IMR-90 (cell line): ENCODE measurements at regions not wholly inside any gene's neighbourhood (a gene's known extent, or its start where the extent isn't known, plus 50 kb on each side); places are given as distances from the start of the nearest gene placed in this dataset.

Experiments
- ATAC-seq: fragments of 200-7000 bp; cut with Tn5 transposase; 2 replicates; pipeline ENCODE4 v1.9.1; 2020; ENCODE audit warnings: low read depth, mild to moderate bottlenecking, moderate library complexity
- BruUV-seq: library from RNA; stranded (reverse); fragments of 400-500 nt; replicated peaks from 2 replicates; lab custom pipeline; 2021; lab: Mats Ljungman, UMichigan
- CTCF ChIA-PET: fragments of 300-600 bp; formaldehyde crosslinking; extraction: SDS; loops from one replicate; lab custom pipeline; 2021; ENCODE audit warnings: antibody characterized with exemption; lab: Yijun Ruan, JAX
- POLR2A ChIA-PET: fragments of 300-600 bp; sonication (Branson Sonifier 250); formaldehyde crosslinking; loops from one replicate; lab custom pipeline; 2022; ENCODE audit warnings: antibody characterized with exemption; ENCODE audit not compliant: unreplicated experiment; lab: Charles Lee
- DNase-seq: peaks from one replicate; pipeline ENCODE4 v3.0.0; 2013
- H2AFZ ChIP-seq: replicated peaks from 2 replicates; pipeline ENCODE3; 2013; ENCODE audit warnings: low read length, mild to moderate bottlenecking; ENCODE audit not compliant: poor library complexity
- H2AK5ac ChIP-seq: 2 replicates; pipeline ENCODE4 v1.6.1; 2013; ENCODE audit warnings: low read depth, low read length, inconsistent platforms
- H2AK9ac ChIP-seq: replicated peaks from 2 replicates; pipeline ENCODE3; 2013; ENCODE audit warnings: mild to moderate bottlenecking, low read depth, low read length, moderate library complexity; ENCODE audit not compliant: poor library complexity
- H2BK120ac ChIP-seq: 2 replicates; pipeline ENCODE4 v1.6.1; 2013; ENCODE audit warnings: low read depth, low read length, inconsistent platforms
- H2BK15ac ChIP-seq: 3 replicates; pipeline ENCODE4 v1.6.1; 2013; ENCODE audit warnings: low read depth, low read length, inconsistent platforms
- H2BK20ac ChIP-seq: 2 replicates; pipeline ENCODE4 v1.6.1; 2013; ENCODE audit warnings: low read depth, mild to moderate bottlenecking, inconsistent platforms, low read length, moderate library complexity
- H2BK5ac ChIP-seq: 2 replicates; pipeline ENCODE4 v1.6.1; 2013; ENCODE audit warnings: mild to moderate bottlenecking, low read depth, low read length, inconsistent platforms; ENCODE audit not compliant: poor library complexity, severe bottlenecking
- H3K14ac ChIP-seq: replicated peaks from 2 replicates; pipeline ENCODE4 v1.6.1; 2013; ENCODE audit warnings: low read depth, low read length, inconsistent platforms
- H3K18ac ChIP-seq: 2 replicates; pipeline ENCODE4 v1.6.1; 2013; ENCODE audit warnings: low read depth, low read length, control low read depth
- H3K23ac ChIP-seq: 2 replicates; pipeline ENCODE4 v1.6.1; 2013; ENCODE audit warnings: low read depth, low read length, inconsistent platforms
- H3K27ac ChIP-seq: 2 replicates; pipeline ENCODE4 v1.5.1; 2013; ENCODE audit warnings: mild to moderate bottlenecking, control low read depth, low read length; ENCODE audit not compliant: insufficient read depth
- H3K27me3 ChIP-seq: 2 replicates; pipeline ENCODE4 v1.6.1; 2013; ENCODE audit warnings: low read length; ENCODE audit not compliant: control insufficient read depth, insufficient read depth
- H3K36me3 ChIP-seq: 2 replicates; pipeline ENCODE4 v1.6.1; 2013; ENCODE audit warnings: low read length, mixed read lengths; ENCODE audit not compliant: control insufficient read depth, insufficient read depth
- H3K4ac ChIP-seq: 2 replicates; pipeline ENCODE4 v1.6.1; 2013; ENCODE audit warnings: low read depth, low read length, inconsistent platforms
- H3K4me1 ChIP-seq: 2 replicates; pipeline ENCODE4 v1.6.1; 2013; ENCODE audit warnings: low read length, mixed read lengths; ENCODE audit not compliant: control insufficient read depth, insufficient read depth
- H3K4me2 ChIP-seq: 2 replicates; pipeline ENCODE4 v1.6.1; 2013; ENCODE audit warnings: low read depth, mild to moderate bottlenecking, control low read depth, low read length, moderate library complexity
- H3K4me3 ChIP-seq: 2 replicates; pipeline ENCODE4 v1.5.1; 2013; ENCODE audit warnings: low read depth, mild to moderate bottlenecking, control low read depth, low read length, moderate library complexity; ENCODE audit not compliant: insufficient read depth
- H3K56ac ChIP-seq: 2 replicates; pipeline ENCODE4 v1.6.1; 2013; ENCODE audit warnings: low read length, inconsistent platforms; ENCODE audit not compliant: insufficient read depth; ENCODE audit errors: extremely low read depth
- H3K79me1 ChIP-seq, 2 experiments: 2 replicates each; pipeline ENCODE4 v1.6.1; 2013; ENCODE audit warnings: low read length in 2 of 2, inconsistent platforms in 1 of 2, low read depth in 1 of 2
- H3K9ac ChIP-seq: 2 replicates; pipeline ENCODE4 v1.6.1; 2013; ENCODE audit warnings: low read depth, low read length, control low read depth
- H3K9me1 ChIP-seq: 2 replicates; pipeline ENCODE4 v1.6.1; 2013; ENCODE audit warnings: low read length, inconsistent platforms; ENCODE audit not compliant: insufficient read depth
- H3K9me3 ChIP-seq: 2 replicates; pipeline ENCODE4 v1.6.1; 2013; ENCODE audit warnings: low read length; ENCODE audit not compliant: control insufficient read depth, insufficient read depth
- H4K20me1 ChIP-seq: 2 replicates; pipeline ENCODE4 v1.6.1; 2013; ENCODE audit warnings: low read length, inconsistent platforms; ENCODE audit not compliant: insufficient read depth
- H4K5ac ChIP-seq: 2 replicates; pipeline ENCODE4 v1.6.1; 2013; ENCODE audit warnings: mild to moderate bottlenecking, low read depth, low read length, control low read depth
- H4K8ac ChIP-seq, 2 experiments: 2 replicates each; pipeline ENCODE4 v1.6.1; 2013; ENCODE audit warnings: low read depth in 2 of 2, low read length in 2 of 2, control low read depth in 1 of 2, inconsistent platforms in 1 of 2
- H4K91ac ChIP-seq: 2 replicates; pipeline ENCODE4 v1.6.1; 2013; ENCODE audit warnings: low read depth, low read length, inconsistent platforms; ENCODE audit not compliant: insufficient read depth
- BHLHE40 ChIP-seq: fragments of 150-350 bp; IDR thresholded peaks from 2 replicates; pipeline ENCODE4 v1.6.1; 2016; ENCODE audit warnings: mild to moderate bottlenecking, low read depth, low read length
- CEBPB ChIP-seq: IDR thresholded peaks from 2 replicates; pipeline ENCODE4 v1.6.1; 2012; ENCODE audit warnings: low read depth, low read length, improper control_type of control experiment
- CHD1 ChIP-seq: IDR thresholded peaks from 2 replicates; pipeline ENCODE4 v1.6.1; 2012; ENCODE audit warnings: low read depth, low read length, improper control_type of control experiment
- CTCF ChIP-seq: conservative IDR thresholded peaks from 2 replicates; pipeline ENCODE4 v1.5.1; 2012; ENCODE audit warnings: mild to moderate bottlenecking, low read depth, low read length, improper control_type of control experiment
- ELK1 ChIP-seq: fragments of 150-350 bp; IDR thresholded peaks from 2 replicates; pipeline ENCODE4 v1.6.1; 2016; ENCODE audit warnings: low read depth, mild to moderate bottlenecking, low read length, moderate library complexity, borderline replicate concordance
- FOS ChIP-seq: fragments of 150-350 bp; IDR thresholded peaks from 2 replicates; pipeline ENCODE4 v1.6.1; 2016; ENCODE audit warnings: low read depth, low read length
- MAZ ChIP-seq: IDR thresholded peaks from 2 replicates; pipeline ENCODE4 v1.6.1; 2012; ENCODE audit warnings: low read depth, mild to moderate bottlenecking, low read length, improper control_type of control experiment, moderate library complexity, borderline replicate concordance
- MXI1 ChIP-seq: IDR thresholded peaks from 2 replicates; pipeline ENCODE4 v1.6.1; 2012; ENCODE audit warnings: low read depth, mild to moderate bottlenecking, low read length, moderate library complexity, borderline replicate concordance
- NFE2L2 ChIP-seq: fragments of 150-350 bp; IDR thresholded peaks from 2 replicates; pipeline ENCODE4 v1.6.1; 2016; ENCODE audit warnings: low read depth, mild to moderate bottlenecking, low read length
- POLR2A ChIP-seq: IDR thresholded peaks from 2 replicates; pipeline ENCODE4 v1.6.1; 2012; ENCODE audit warnings: mild to moderate bottlenecking, low read depth, low read length
- RAD21 ChIP-seq: IDR thresholded peaks from 2 replicates; pipeline ENCODE4 v1.6.1; 2012; ENCODE audit warnings: low read length, improper control_type of control experiment
- RCOR1 ChIP-seq: IDR thresholded peaks from 2 replicates; pipeline ENCODE4 v1.6.1; 2012; ENCODE audit warnings: mild to moderate bottlenecking, low read length, improper control_type of control experiment; ENCODE audit not compliant: insufficient replicate concordance
- RFX5 ChIP-seq: IDR thresholded peaks from 2 replicates; pipeline ENCODE4 v1.8.0; 2012; ENCODE audit warnings: low read depth, mild to moderate bottlenecking, low read length, moderate library complexity
- SMC3 ChIP-seq: fragments of 150-350 bp; IDR thresholded peaks from 2 replicates; pipeline ENCODE4 v1.6.1; 2016; ENCODE audit warnings: low read depth, mild to moderate bottlenecking, antibody characterized with exemption, low read length, moderate library complexity
- USF2 ChIP-seq: fragments of 150-350 bp; IDR thresholded peaks from 2 replicates; pipeline ENCODE4 v1.6.1; 2017; ENCODE audit warnings: mild to moderate bottlenecking, antibody characterized with exemption, low read length, low read depth
- WGBS, 2 experiments: methylation state at CpG; one replicate each; pipeline versions ENCODE4 v1.1.5 to v1.1.7; 2013; ENCODE audit warnings: missing lambda C conversion rate in 2 of 2; ENCODE audit not compliant: insufficient read length in 1 of 2; ENCODE audit errors: extremely low coverage in 2 of 2; 5-methylcytosine and 5-hydroxymethylcytosine counted together
- dilution Hi-C: fragments of 300-500 bp; cut with HindIII; formaldehyde crosslinking; loops from one replicate; pipeline ENCODE4 v1.14.3; 2018; ENCODE audit warnings: low sequenced_read_pairs; ENCODE audit not compliant: unreplicated experiment
- in situ Hi-C: fragments of 300-500 bp; cut with MboI; formaldehyde crosslinking; loops from 3 replicates; pipeline ENCODE4 v1.14.3; 2019; ENCODE audit warnings: low sequenced_read_pairs, inconsistent platforms, mixed read lengths
- intact Hi-C: fragments of 100-400 bp; cut with micrococcal nuclease; formaldehyde crosslinking; loops from 2 replicates; pipeline ENCODE4 v1.10.0; 2022

- Histone ChIP-seq H2BK15ac (no peak overlapping the region), H3K23ac (no peak overlapping the region), H3K18ac (no peak overlapping the region), H3K4me2 (no peak overlapping the region), H3K79me1 (no peaks in the 10 kb centered on the region), H3K14ac (no peak overlapping the region), H4K91ac (no peak overlapping the region), H3K4ac (no peak overlapping the region), H3K4me1 (no peaks in the 10 kb centered on the region), H3K27me3 (no peaks in the 10 kb centered on the region), H2BK20ac (no peak overlapping the region), H3K9me3 (peaks cover 15% of the 10 kb centered on the region; the same call in 1 of the 2 replicates), H4K8ac (no peak overlapping the region), H2BK120ac (no peak overlapping the region), H3K9ac (no peak overlapping the region), H2AFZ (no peak overlapping the region), H3K27ac (no peak overlapping the region), H3K9me1 (no peaks in the 10 kb centered on the region), H2AK5ac (no peak overlapping the region), H3K56ac (no peak overlapping the region), H3K4me3 (no peak overlapping the region), H4K5ac (no peak overlapping the region), H4K20me1 (no peaks in the 10 kb centered on the region), H3K36me3 (no peaks in the 10 kb centered on the region), H2AK9ac (no peak overlapping the region), H2BK5ac (no peak overlapping the region)
- in situ Hi-C loops (no loop called here), intact Hi-C loops (no loop called here), dilution Hi-C loops (no loop called here)
- no TSS peak for BruUV-seq
- ChIA-PET POLR2A (no interaction called here), CTCF (no interaction called here)
- no CpG with 5 or more reads among the region's 3 CpGs for WGBS, 2 experiments
- TF ChIP-seq RFX5 (no peak), CHD1 (no peak), SMC3 (no peak), FOS (no peak), NFE2L2 (no peak), MAZ (no peak), RAD21 (no peak), BHLHE40 (no peak), USF2 (no peak), ELK1 (no peak), CEBPB (no peak), MXI1 (no peak), POLR2A (no peak), CTCF (no peak), RCOR1 (no peak)
- DNase-seq (no peak), ATAC-seq (no peak)
These were observed 979.9 kb downstream of the HACE1 start for GRCh38 chr6:103879800-103880199.
